ENCODE measurements at regions not wholly inside any gene's neighbourhood (a gene's known extent, or its start where the extent isn't known, plus 50 kb on each side); places are given as distances from the start of the nearest gene placed in this dataset.

- TF ChIP-seq CTCF (IDR thresholded peaks at IDR 0.05): no peak
- TF ChIP-seq EZH2 (IDR thresholded peaks at IDR 0.05; ENCODE audit: borderline replicate concordance, insufficient read depth, low read depth, low read length, poor library complexity, severe bottlenecking): no peak
Observed at GRCh38 chr16:24428756-24429155, 110.6 kb upstream of the RBBP6 start.
